Mammary epithelial cell (primary cell): ENCODE measurements at regions not wholly inside any gene's neighbourhood (a gene's known extent, or its start where the extent isn't known, plus 50 kb on each side); places are given as distances from the start of the nearest gene placed in this dataset.

Experiments
- EZH2 ChIP-seq: IDR thresholded peaks from 2 replicates; pipeline ENCODE4 v1.6.1; 2012; ENCODE audit warnings: low read length, inconsistent platforms, borderline replicate concordance
- TF ChIP-seq, protein P1 (sequence below), 2 donors: IDR thresholded peaks in 1 of 2; conservative IDR thresholded peaks in 1 of 2; 2 replicates each; pipeline ENCODE4 v1.5.1; 2011 to 2012; ENCODE audit warnings: inconsistent platforms in 2 of 2, low read length in 2 of 2, mild to moderate bottlenecking in 2 of 2, control low read depth in 1 of 2, low read depth in 1 of 2; ENCODE audit not compliant: insufficient read depth in 1 of 2; ENCODE audit errors: extremely low read depth in 1 of 2

- TF ChIP-seq, protein P1, sequence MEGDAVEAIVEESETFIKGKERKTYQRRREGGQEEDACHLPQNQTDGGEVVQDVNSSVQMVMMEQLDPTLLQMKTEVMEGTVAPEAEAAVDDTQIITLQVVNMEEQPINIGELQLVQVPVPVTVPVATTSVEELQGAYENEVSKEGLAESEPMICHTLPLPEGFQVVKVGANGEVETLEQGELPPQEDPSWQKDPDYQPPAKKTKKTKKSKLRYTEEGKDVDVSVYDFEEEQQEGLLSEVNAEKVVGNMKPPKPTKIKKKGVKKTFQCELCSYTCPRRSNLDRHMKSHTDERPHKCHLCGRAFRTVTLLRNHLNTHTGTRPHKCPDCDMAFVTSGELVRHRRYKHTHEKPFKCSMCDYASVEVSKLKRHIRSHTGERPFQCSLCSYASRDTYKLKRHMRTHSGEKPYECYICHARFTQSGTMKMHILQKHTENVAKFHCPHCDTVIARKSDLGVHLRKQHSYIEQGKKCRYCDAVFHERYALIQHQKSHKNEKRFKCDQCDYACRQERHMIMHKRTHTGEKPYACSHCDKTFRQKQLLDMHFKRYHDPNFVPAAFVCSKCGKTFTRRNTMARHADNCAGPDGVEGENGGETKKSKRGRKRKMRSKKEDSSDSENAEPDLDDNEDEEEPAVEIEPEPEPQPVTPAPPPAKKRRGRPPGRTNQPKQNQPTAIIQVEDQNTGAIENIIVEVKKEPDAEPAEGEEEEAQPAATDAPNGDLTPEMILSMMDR (conservative IDR thresholded peaks at IDR 0.05 in 1 of 2, IDR thresholded peaks at IDR 0.05 in 1 of 2; ENCODE audit: extremely low read depth in 1 of 2, insufficient read depth in 1 of 2, low read depth in 1 of 2, low read length in 2 of 2), result no peak
- no peak for TF ChIP-seq EZH2
These were observed 535.1 kb downstream of the CDH11 start for GRCh38 chr16:64586781-64587180.
